T-helper 2 cell (primary cell): ENCODE measurements at regions not wholly inside any gene's neighbourhood (a gene's known extent, or its start where the extent isn't known, plus 50 kb on each side); places are given as distances from the start of the nearest gene placed in this dataset.
"Not testable (repeated sequence)": the region's sequence is repeated elsewhere in the genome, so short reads cannot be mapped to it uniquely, and the experiment has no call there.

Source experiments
- DNase-seq, 5 experiments: peaks; one replicate each; pipeline versions ENCODE4 v3.0.0 to v3.0.0-alpha.2; 2012 to 2022

DNA sequence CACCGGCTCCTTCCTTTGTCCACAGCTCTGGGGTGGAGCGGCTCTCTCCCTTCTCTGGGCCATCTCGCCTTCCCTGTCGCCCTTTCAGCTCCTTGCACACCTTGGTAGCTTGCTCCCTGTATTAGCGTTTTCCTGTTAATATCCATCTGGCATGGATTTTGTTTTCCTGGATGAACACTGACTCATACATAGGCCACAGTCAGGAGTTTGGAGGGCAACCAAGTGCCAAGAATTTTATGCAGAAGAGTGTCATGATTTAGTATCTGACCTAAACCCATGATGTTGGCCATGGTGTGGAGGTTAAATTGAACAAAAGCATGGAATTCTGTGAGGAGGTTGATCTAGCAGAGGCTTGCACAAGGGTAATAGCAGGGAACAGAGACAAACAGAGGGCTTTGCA is 180.9 kb downstream of the AIPL1 start:
- no peak for DNase-seq

DNA sequence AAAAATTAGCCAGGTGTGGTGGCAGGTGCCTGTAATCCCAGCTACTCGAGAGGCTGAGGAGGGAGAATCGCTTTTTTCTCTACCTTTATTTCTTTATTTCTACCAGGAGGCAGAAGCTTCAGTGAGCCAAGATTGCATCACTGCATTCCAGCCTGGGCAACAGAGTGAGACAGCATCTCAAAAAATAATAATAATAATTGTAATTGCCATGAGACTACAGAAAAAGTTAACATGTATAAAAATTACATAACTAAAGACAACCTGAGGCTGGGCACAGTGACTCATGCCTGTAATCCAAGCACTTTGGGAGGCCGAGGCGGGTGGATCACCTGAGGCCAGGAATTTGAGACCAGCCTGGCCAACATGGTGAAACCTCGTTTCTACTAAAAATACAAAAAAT is 181.5 kb downstream of the WSCD1 start:
- DNase-seq: not testable (repeated sequence)

DNA sequence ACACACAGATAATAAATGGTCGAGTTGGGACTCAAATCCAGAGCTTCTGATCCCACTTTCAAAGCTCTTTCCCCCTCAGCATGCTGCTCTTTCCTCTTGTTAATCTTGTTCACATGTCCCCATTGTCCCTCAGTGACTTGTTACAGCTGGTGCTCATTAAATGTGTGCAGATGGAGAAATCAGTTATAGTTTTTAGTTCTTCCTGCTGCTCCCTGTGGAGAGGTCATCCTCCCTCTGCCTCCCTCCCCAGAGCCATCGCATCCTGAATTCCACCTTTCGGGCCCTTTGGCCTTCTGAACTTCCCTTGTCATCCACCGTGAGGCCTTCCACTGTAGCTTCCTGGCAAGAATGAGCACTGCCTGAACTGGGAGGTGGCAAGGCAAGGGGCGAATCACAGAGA is 179.6 kb downstream of the WSCD1 start:
- DNase-seq: no peak

DNA sequence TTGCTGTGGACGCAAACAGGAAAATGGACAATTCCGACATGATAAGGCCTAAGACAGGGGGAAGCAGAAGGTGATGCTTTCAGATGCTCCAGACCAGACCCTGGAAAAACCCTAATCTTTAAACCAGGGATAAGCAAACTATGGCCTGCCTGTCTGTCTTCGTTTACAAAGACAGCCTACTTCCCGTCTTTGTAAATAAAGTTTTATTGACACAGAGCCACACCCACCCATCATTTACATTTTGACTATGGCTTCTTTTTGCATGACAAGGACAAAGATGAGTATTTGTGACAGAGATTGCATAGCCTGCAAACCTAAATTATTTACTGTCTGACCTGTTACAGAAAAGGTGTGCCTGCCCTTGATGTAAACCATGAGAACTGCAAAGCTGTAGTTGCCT is 177.9 kb downstream of the WSCD1 start:
- no peak for DNase-seq

DNA sequence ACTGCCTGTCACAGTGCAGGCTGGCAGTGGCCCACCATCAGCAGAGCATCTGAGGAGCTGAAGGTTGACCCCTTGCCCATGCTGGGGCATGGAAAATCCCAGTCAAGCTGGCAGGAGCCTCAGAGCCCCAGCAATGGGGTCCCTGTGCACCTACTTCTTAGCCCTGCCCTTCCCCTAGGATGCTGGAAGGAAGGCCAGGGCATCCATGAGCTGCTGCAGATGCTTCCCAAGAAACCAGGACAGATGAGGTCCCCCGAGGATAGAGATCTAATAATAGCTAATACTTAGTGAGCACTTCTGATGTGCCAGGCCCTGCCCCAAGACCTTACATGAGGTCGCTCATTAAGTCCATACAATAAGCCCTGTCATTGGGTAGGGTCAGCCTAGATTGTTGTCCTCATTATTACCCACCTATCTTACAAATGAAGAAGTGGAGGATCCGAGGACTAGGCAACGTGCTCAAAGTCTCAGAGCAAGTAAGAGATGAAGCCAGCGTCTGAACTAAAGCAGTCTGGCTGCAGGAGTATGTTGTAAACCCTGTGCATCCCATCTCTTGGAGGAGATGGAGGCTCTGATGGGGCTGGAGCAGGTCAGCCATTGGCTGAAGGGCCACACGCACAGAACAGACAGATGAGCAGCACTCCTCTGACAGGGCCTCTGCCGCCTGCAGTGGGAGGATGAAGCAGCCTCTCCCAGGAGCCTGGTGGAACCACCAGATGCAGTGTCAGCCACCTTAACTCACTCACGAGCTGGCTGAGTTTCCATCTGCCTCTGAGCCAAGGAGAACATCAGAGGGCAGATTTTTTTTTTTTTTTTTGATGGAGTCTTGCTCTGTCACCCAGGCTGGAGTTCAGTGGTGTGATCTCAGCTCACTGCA is 175.4 kb downstream of the WSCD1 start:
- DNase-seq: no peak

DNA sequence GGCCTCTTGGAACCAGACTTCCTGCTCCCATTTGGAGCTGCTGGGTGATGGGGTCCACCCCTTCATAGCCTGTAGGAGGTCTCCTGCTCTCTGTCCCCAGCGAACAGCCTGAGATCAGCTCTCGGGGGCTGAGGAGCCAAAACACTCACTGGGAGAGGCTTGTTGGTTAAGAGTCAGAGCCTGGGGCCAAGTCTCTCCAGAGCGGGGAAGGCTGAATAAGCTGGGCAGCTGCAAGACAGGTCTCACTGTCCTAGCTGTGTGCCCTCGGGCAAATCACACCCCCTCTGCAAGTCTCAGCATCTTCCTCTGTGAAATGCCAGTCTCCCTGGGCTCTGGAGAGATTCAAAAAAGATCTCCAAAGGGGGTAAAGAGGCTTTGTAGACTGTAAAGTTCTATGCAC is 174.6 kb downstream of the WSCD1 start:
- no peak for DNase-seq

DNA sequence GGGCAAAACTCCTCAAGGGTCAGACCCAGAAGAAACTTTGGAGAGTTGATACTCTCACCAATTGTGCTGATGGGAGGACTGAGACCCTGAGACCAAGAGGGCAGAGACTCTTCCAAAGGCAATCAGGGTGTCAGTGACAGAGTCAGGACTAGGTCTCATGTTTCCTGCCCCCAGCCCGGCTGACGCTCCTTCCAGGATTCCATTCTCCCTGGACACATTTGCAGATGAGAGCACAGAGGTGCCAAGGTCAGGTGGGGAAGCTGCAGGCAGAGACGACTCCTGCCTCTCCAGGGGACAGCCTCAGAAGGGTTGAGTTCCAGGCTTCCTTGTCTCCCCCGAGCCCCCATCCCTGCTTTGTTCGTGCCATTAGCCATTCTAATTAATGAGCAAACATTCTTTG is 174.1 kb downstream of the WSCD1 start:
- no peak for DNase-seq

DNA sequence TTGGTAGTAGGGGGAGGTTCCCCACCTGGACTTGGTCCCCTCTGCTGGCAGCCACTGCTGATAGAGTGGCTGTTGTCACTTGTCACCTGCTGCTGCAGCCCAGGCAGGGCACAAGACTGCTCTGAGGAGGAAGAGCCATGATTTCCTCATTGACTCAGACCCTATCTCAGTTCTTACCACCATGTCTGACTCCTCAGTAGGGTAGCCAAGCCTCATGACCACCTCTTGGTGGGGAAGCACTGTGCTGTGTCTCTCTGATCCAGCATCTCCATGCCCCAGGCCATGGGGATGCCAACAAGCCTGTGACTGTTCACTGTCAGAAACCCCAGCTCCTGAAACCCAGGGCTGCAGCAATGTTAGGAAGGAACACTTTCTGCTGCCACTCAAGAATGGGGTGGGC is 173.0 kb downstream of the WSCD1 start:
- DNase-seq: no peak

DNA sequence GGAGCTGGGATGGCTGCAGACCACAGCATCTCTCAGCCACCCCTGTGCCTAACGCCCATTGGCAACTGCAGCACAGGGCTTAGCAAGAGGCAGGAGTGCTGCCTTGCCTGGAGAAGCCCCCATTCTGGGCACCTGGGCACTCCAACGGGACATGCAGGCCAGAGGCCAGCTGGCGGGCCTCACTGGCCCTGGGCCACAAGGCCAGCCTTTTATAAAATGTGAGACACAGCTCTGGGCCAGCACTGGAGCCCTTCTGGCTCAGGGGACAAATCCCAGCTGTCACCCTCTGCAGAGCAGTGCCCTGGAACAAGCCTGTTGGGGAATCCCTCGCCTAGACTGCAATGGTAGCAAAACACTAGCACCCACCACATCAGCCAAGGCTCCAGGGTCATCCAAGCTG is 171.8 kb downstream of the WSCD1 start:
- no peak for DNase-seq

DNA sequence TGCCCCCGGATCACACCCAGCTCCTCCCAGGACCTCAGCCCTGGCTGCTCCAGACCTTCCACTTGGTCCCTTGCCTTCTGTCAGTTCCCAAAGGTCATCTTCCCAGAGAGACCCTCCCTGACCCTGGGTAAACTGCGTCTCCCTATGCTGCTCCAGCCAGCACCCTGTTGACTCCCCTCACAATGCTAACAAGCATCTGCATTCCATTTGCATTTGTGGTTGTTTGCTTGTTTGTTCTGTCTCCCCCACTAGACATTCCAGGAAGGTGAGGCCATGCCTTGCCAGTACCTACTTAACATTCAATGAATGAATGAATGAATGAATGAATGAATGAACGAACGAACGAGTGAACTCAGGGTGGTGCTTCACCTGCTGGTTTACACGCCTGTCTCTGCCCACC is 171.2 kb downstream of the WSCD1 start:
- no peak for DNase-seq

DNA sequence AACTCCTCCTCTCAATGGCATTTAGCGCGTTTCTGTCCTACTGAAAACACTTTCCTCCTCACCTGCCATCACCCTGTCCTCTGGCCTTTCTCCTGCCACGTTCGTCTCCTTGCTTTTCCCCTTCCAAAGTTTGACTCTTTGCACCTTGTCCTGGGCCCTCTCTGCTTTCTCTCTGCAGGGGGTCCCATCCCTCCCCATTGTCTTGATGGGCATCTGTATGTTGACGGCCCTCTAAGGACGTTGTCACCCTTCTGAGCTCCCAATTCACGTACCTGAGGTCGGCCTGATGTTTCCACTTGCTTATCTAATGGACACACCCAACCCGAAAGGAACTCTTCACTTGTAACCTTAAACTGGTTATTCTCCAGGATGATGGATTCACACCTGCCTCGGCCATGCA is 170.4 kb downstream of the WSCD1 start:
- no peak for DNase-seq

DNA sequence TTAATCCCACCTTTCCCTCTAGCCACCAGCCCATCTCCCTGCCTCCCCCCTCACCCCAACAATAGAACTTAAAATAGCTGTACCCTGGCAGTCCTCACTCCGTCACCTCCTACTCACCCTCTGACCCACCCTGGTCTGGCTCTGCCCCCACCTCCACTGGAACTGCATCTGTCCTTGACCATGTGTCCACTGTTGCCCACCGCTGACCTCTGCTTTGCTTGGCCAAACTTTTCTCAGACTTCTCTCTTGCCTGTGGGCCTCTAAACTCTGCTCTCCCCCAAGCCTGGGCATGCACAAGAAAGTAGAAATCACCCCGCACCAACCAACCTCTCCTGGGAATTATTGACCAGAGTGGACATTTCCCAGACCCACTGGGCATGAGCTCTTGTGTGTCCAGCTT is 169.8 kb downstream of the WSCD1 start:
- DNase-seq: no peak

DNA sequence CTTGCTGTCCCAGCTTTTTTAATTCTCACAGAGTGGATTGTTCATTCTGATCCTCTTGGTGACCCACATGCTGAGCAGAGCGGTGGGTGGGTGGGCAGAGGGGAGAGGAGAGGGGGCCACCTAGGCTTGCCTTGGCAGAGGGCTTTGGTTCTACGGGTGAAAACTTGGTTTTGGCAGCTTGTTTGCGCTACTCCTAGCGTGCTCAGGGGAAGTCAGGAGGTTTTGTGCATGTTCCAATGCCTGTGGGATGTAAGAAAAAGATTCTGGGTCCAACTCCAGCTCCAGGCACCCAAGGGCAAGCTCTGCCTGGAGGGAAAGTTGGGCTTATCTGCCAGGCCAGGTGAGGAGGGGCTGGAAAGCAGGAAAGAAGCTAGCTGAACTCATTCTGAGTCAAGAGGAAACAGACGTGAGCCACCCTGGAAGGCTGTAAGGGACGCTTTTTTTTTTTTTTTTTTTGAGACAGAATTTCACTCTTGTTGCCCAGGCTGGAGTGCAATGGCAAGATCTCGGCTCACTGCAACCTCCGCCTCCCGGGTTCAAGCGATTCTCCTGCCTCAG is 169.1 kb downstream of the WSCD1 start:
- DNase-seq: no peak

DNA sequence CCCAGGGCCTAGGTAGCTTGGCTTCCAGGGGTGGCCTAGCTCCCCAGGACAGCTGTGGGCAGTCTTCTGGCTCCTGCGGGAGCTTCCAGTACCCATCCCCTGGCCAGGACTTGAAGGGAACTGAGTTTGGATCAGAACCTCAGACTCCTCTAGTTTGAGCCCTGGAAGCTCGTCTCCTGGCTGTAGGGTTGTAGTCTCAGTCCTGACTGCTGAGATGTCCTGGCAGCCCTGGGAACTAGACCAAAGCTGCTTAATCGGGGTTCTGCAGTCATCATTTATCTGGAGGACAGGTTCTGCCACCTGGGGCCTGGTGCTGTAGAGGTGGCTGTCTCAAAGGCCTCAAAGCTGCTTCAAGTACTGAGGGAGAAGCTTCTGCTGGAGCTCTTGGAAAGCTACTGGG is 163.7 kb downstream of the WSCD1 start:
- DNase-seq: no peak

DNA sequence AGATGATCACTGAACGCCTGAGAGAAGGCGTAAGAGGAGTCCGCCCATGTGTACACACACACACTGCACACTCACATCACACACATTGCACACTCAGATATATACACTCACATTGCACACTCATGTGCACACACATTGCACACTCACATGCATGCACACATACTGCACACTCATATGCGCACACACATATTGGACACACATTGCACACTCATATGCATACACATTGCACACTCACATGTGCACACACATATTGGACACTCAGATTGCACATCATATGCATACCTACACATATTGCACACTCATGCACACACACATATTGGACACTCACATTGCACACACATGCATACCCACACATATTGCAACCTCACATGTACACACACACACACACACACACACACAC is 163.2 kb downstream of the WSCD1 start:
- no peak for DNase-seq

DNA sequence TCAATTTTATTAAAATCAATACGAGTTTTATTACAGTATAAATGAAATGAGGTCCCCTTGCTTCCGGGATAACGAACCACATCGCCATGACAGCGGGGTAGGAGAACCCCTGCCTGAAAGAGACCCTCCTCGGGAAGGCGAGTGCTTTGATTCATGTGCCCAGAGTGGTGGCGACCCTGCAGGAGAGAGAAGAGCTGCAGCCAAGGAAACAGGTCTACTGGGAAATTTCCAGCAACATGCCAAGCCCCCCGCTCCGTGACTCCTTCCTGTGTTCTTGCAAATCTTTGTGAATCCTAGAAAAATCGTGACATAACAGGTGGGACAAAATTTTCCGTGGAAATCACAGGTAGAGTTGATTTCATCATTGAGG is 162.5 kb downstream of the WSCD1 start:
- no peak for DNase-seq

DNA sequence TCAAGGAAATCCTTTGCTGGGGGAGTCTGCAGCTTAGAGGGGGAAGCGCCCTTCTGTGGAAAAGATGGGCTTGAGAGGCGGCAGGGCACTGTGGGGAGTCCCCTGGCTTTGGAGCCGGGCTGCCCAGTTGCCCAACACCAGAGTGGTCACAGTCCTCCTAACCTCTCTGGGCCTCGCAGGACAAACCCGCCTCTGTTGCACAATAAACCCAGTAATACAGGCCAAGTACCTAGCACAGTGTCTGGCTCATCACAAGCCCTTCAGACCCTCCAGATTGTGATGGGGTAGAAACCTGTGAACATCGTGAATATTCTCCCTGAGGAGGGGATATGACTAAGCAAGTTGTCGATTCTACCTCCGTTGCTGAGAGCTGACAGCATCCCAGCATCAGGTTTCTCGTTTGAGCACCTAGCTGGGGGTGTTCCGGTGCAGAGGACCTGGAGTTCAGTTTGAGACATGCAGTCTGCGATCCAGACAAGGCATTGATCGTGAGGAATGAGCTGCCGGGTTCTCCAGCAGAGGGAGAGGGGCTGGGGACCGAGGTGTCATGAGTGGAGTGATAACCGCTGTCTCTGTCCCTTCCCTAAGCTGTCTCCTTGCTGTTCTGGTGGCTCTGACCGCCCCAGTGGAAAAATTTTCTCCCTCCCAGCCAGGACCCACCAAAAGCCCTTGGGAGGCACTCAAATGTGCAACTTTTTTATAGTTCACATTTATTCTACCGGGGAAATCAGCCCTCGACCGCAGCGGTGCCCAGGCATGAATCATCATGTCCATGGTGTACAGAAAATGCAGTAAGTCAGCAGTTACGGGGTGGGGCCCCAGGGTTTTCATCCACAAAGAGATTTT is 161.9 kb downstream of the WSCD1 start:
- DNase-seq: no peak

DNA sequence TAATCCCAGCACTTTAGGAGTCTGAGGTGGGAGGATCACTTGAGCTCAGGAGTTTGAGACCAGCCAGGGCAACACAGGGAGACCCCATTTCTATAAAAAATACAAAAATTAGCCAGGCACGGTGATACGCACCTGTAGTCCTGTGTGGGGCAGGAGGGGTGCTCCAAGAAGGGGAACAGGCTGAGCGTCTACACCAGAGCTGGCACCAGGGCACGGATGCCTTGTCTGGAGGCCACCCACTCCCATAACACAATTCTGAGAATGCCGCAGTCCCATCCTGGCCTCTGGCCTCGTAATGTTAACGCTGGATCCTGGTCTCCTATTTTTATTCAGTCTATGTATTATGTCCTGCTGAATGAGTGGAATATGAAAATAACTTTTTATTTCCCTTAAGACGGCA is 161.3 kb downstream of the WSCD1 start:
- no peak for DNase-seq

DNA sequence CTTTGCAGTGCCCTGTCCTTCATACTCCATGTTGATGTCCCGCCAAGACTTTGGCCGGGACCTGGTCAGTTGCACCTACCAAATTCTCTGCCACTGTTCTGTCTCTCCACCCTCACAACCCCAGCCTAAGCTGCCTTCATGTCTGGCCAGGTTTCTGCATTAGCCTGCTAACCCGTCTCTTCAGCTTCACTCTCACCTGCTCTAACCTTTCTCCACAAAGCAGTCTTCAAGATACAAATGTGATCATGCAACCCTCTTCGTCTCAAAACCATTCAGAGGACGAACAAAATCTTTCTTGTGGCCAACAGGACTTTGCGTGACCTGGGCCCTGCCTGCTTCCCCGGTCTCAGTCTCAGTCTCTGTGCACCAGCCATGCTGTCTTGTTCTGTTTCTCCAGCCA is 148.2 kb downstream of the WSCD1 start:
- no peak for DNase-seq

DNA sequence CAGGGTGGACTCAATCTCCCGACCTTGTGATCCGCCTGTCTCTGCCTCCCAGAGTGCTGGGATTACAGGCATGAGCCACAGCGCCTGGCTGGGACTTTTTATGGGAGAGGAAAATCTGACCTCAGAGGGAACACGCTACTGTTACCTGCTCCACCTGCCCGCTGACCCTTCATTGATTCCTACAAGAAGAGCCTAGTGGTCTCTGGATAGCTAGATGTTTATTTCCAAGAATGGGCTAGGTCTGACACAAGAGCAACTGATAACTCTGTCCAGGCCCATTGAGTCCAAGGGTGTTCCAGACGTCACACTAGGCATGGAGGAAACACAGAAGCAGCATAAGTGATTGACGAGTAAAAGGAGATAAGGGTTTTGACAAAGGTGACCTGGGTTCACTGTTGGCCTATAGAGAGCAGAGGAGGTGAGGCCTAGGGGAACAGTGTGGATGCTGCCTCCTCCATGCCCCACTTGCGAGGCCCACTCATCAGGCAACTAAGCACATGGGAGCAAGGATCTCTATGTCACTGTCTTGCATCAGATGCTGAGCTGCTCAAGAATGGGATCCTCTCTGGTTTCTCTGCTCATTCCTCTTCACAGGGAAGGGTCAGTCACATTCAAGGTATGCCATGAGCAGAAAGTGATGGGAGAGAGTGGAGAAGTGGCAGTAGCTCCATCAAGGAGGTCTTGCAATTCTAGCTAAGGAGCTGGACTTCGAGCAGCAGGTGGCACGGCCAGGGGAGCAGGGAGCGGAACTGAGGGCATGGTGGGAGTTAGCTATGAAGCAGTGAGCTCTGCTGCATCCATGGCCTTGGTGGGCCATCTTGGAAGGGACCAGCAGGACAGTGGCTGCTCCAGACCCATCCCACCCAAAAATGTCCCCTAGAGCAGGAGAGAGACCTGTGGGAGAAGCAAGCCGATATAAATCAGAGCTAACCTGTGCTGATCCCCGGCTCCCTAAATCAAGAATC is 145.2 kb downstream of the WSCD1 start:
- DNase-seq: no peak

DNA sequence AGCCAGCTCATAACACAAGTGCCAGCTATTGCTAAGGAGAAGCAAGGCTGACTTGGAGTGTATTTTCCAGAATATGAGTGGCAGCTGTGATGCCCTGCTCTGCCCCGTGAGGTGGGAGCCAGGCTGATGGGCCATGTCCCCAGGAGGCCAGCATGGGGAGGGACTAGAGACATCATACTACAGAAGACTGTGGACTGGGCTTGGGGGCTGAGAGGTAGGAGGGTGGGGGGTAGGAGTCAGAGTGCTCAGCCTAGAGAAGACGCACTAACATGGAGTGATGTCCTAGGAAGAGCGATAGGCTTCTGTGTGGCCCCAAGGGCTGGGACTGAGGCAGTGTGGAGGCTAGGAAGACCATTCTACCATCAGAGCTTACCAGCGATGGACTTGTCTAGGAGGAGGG is 143.7 kb downstream of the WSCD1 start:
- DNase-seq: no peak

DNA sequence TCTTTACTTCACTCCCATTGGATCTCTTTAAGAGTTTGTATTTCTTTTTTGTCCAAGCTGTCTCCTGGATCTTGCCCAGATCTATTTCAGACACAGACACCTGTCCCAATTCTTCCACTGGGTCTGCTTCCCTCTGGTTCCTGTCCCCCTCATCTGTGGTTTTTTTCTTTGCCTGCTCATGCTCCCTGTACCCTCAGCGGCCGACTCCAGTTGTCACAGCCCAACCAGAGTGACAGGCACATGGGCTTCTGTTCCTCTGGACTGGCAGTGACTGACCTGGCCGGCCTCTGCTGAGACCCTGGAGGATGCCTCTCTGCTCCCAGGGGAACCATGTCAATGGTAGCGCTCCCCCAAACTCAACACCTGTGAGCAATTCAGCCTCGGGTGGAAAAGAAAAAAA is 142.6 kb downstream of the WSCD1 start:
- DNase-seq: no peak

DNA sequence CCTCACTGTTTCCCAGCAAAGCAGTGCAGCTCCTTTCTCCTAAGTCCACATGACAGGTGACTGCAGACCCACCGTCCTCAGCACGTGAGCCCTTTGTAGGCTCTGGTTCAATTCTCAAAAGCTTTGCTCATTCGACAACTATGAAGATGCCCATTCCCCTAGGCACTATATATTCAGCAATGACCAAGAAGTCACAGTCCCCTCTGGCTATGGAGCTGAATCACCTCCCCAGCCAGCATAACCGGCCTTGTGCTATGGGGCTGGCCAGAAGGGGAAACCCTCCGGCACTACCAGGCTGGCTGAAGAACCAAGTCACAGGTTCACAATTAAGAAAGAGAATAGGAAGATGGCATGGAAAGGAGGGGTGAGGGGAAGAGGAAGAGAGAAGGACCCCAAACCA is 139.7 kb downstream of the WSCD1 start:
- no peak for DNase-seq
